Body of pancreas (tissue), 4 donors: ENCODE measurements at regions not wholly inside any gene's neighbourhood (a gene's known extent, or its start where the extent isn't known, plus 50 kb on each side); places are given as distances from the start of the nearest gene placed in this dataset.
"Not testable (repeated sequence)": the region's sequence is repeated elsewhere in the genome, so short reads cannot be mapped to it uniquely, and the experiment has no call there.

Source experiments
- ATAC-seq: fragments of 150-250 bp; one replicate; pipeline ENCODE4 v1.9.1; 2016
- DNase-seq, 4 donors: peaks; one replicate each; pipeline ENCODE4 v3.0.0-alpha.2; 2019
- H3K27ac ChIP-seq, 4 donors: fragments of 200-600 bp; sonication (generic); 1 replicate in 3 of 4; 2 replicates in 1 of 4; pipeline versions ENCODE4 v1.5.1 to v1.6.1; 2016 to 2019; ENCODE audit warnings: mild to moderate bottlenecking in 1 of 4, mixed read lengths in 1 of 4, moderate library complexity in 1 of 4
- H3K27me3 ChIP-seq, 2 donors: fragments of 200-600 bp; sonication (generic); one replicate each; pipeline ENCODE4 v1.6.0; 2016; ENCODE audit warnings: mild to moderate bottlenecking in 1 of 2
- H3K36me3 ChIP-seq, 2 donors: fragments of 200-600 bp; sonication (generic); replicated peaks in 1 of 2; 2 replicates each; pipeline ENCODE4 v1.5.1; 2016; ENCODE audit warnings: low read depth in 2 of 2; ENCODE audit not compliant: insufficient read depth in 1 of 2
- H3K4me1 ChIP-seq: fragments of 200-600 bp; sonication (generic); one replicate; pipeline ENCODE4 v1.6.0; 2016
- H3K4me3 ChIP-seq, 2 donors: fragments of 200-600 bp; sonication (generic); 1 replicate in 1 of 2; 2 replicates in 1 of 2; pipeline ENCODE4 v1.5.1; 2016 to 2019
- H3K9me3 ChIP-seq, 3 donors: fragments of 200-600 bp; sonication (generic); 1 replicate in 2 of 3; 2 replicates in 1 of 3; pipeline ENCODE4 v1.5.1; 2016
- CTCF ChIP-seq, 7 experiments: fragments of 450-650 bp in 4 of 7; fragments of 200-600 bp in 3 of 7; sonication (generic) in 3 of 7; IDR thresholded peaks; one replicate each; pipeline ENCODE4 v1.5.1; 2016 to 2019; ENCODE audit warnings: antibody characterized with exemption in 7 of 7
- POLR2A ChIP-seq, 3 donors: fragments of 450-650 bp; IDR thresholded peaks; one replicate each; pipeline ENCODE4 v1.6.1; 2016; ENCODE audit warnings: antibody characterized with exemption in 3 of 3, mild to moderate bottlenecking in 2 of 3
- WGBS, 2 donors: methylation state at CpG; one replicate each; pipeline ENCODE4 v1.1.5; 2017; 5-methylcytosine and 5-hydroxymethylcytosine counted together
- intact Hi-C: fragments of 100-400 bp; cut with DNase I; formaldehyde crosslinking; loops from one replicate; pipeline ENCODE4 v1.15.1; 2023

GRCh38 chr6:51218181-51218580 is 399.5 kb downstream of the TFAP2B start:
- ATAC-seq (no peak), DNase-seq (no peak)
- no peaks in the 10 kb centered on the region for H3K9me3 ChIP-seq
- intact Hi-C loops: no loop called here
- H3K27ac ChIP-seq: no peak overlapping the region
- H3K27me3 ChIP-seq: no peaks in the 10 kb centered on the region
- no peak overlapping the region for H3K4me3 ChIP-seq
- 50 to 59% methylated on average over 3 of the region's 3 CpGs for WGBS, 2 donors
- TF ChIP-seq CTCF (IDR thresholded peaks at IDR 0.05) (no peak), POLR2A (IDR thresholded peaks at IDR 0.05) (no peak)
- no peaks in the 10 kb centered on the region for H3K36me3 ChIP-seq
- no peaks in the 10 kb centered on the region for H3K4me1 ChIP-seq

GRCh38 chr6:51224580-51225240 is 406.0 kb downstream of the TFAP2B start:
- intact Hi-C loops, H3K4me3 ChIP-seq, H3K27ac ChIP-seq, H3K4me1 ChIP-seq, H3K27me3 ChIP-seq, H3K9me3 ChIP-seq, ATAC-seq, DNase-seq, H3K36me3 ChIP-seq: not testable (repeated sequence)
- WGBS, 2 donors: 63 to 65% methylated on average over 16 to 19 of the region's 19 CpGs

- Histone ChIP-seq H3K4me3 (no peak overlapping the region), H3K27me3 (no peaks in the 10 kb centered on the region), H3K36me3 (no peaks in the 10 kb centered on the region), H3K27ac (no peak overlapping the region), H3K4me1 (no peaks in the 10 kb centered on the region), H3K9me3 (no peaks in the 10 kb centered on the region)
- intact Hi-C loops: no loop called here
- no peak for ATAC-seq
- DNase-seq: no peak
- TF ChIP-seq POLR2A (IDR thresholded peaks at IDR 0.05): no peak
- no peak for TF ChIP-seq CTCF (IDR thresholded peaks at IDR 0.05)
Measured at GRCh38 chr6:51241376-51241775, 422.7 kb downstream of the TFAP2B start.

- Histone ChIP-seq H3K27me3 (no peaks in the 10 kb centered on the region), H3K4me3 (no peak overlapping the region), H3K9me3 (no peaks in the 10 kb centered on the region), H3K4me1 (no peaks in the 10 kb centered on the region), H3K36me3 (no peaks in the 10 kb centered on the region), H3K27ac (no peak overlapping the region)
- DNase-seq: no peak
- ATAC-seq: no peak
- TF ChIP-seq POLR2A (IDR thresholded peaks at IDR 0.05) (no peak), CTCF (IDR thresholded peaks at IDR 0.05) (no peak)
- intact Hi-C loops: no loop called here
Measured at GRCh38 chr6:51249798-51250197, 431.1 kb downstream of the TFAP2B start.

GRCh38 chr6:51250317-51250716 is 431.6 kb downstream of the TFAP2B start:
- H3K9me3 ChIP-seq: no peaks in the 10 kb centered on the region
- H3K27ac ChIP-seq: no peak overlapping the region
- no peaks in the 10 kb centered on the region for H3K36me3 ChIP-seq
- no peaks in the 10 kb centered on the region for H3K27me3 ChIP-seq
- H3K4me3 ChIP-seq: no peak overlapping the region
- no peak for ATAC-seq
- intact Hi-C loops: no loop called here
- TF ChIP-seq CTCF (IDR thresholded peaks at IDR 0.05): no peak
- TF ChIP-seq POLR2A (IDR thresholded peaks at IDR 0.05): no peak
- no peak for DNase-seq
- H3K4me1 ChIP-seq: no peaks in the 10 kb centered on the region
- WGBS, 2 donors: 36 to 45% methylated on average over 4 of the region's 4 CpGs
